ENCODE measurements at regions not wholly inside any gene's neighbourhood (a gene's known extent, or its start where the extent isn't known, plus 50 kb on each side); places are given as distances from the start of the nearest gene placed in this dataset.
"Not testable (repeated sequence)": the region's sequence is repeated elsewhere in the genome, so short reads cannot be mapped to it uniquely, and the experiment has no call there.

DNA sequence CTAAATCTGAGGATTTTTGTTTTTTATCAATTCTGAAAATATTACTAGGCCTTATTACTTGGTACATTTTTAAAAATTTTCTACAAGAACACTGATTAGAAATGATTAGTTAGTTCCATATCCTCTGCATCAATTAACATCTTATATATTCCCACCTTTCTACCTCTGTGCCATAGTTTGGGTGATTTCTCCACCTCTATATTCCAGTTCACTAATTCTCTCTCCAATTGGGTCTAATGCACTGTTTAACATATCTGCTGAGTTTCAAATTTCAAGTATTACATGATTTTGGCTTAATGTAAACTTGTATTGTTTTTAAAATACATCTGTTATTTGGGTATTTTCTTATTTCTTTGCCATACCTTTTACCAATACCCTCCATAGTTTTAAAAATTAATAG lies 705.7 kb upstream of the SALL3 start:
- DNase-seq (ENCODE audit: low spot score): no peak

GRCh38 chr18:78283425-78283824 lies 696.2 kb upstream of the SALL3 start:
- not testable (repeated sequence) for DNase-seq (ENCODE audit: low spot score)

- no peak for DNase-seq (ENCODE audit: low spot score)
Observed at GRCh38 chr18:78292618-78293380, 686.8 kb upstream of the SALL3 start.

GRCh38 chr18:78293540-78293939 lies 686.1 kb upstream of the SALL3 start:
- DNase-seq (ENCODE audit: low spot score): no peak

GRCh38 chr18:78293940-78294541 lies 685.6 kb upstream of the SALL3 start:
- DNase-seq (ENCODE audit: low spot score): no peak

- no peak for DNase-seq (ENCODE audit: low spot score)
Observed at GRCh38 chr18:78295262-78295661, 684.4 kb upstream of the SALL3 start.

- no peak for DNase-seq (ENCODE audit: low spot score)
Observed at GRCh38 chr18:78296166-78296565, 683.5 kb upstream of the SALL3 start.

- no peak for DNase-seq (ENCODE audit: low spot score)
Observed at GRCh38 chr18:78297048-78297447, 682.6 kb upstream of the SALL3 start.

DNA sequence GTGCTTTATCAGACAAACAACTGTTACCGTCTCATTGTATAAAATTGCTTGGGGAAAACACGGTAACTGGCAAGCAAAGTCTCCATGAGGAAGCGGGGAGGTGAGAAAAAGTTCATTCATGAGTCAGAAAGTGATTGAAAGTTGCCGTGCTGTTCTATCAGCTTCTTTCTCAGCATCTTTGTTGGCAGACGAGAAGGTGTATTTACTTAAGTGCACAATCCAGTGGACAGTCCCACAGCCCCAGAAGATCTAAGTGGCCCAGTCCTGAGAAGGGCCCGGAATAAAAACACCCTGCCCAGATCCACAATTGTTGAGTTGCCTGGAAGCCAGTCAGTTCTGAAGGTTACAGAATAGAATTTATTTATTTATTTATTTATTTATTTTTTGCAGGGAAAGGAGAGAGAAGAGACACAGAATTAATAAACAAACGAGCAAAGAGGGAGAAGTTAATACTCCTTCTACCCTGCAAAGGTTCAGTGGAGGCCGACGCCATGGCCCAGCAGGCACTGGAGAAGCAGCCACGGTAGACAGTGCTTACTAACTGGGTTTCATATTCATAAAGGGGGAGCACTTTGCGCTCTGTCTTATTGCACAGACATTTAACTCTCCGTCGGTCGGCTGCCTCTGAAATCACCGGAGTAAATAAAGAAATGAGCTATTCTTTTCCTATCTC lies 676.0 kb upstream of the SALL3 start:
- DNase-seq (ENCODE audit: low spot score): no peak

DNA sequence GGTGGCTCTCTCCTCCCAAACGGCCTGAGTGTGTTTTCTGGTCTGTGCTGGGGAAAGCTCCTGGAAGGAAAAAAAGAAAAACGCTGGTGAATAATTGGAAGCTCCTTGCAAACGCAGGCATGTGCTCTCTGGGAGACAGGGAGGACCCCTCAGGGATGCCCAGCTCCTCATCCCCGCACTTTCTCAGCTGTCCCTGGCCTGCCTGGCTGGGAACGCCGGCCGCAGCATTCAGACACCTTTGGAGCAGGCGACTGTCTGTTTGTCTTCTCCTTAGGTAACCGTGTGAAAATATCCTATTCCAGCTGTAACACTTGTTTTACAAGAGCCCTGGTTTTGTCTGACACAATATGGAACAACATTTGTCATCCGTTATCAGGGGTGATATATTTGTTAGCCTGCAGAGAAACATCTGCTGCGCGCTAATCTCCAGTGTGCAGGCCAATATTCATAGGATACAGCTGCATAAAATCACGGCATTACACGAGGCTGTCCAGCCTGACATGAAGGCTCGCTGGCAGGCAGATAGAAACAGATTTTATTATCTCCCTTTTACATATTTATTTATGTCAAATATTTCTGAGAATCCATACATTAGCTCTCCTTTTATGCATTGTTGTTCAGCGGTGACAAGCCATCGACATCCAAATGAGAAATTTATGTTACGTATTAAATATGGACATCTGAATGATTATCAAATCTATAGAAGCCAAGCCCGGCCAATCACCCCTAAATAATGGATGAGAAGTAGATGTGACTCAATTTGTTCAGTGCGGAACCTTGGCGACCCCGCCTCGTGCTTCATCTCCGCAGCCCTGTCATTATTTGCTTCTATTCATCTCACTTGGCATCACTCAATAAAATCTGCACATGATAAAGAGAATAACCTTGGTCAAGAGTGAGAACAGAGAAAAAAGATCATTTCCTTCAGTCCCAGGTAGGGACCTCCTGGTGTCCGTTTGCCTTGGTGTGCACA lies 675.1 kb upstream of the SALL3 start:
- DNase-seq (ENCODE audit: low spot score): no peak

DNA sequence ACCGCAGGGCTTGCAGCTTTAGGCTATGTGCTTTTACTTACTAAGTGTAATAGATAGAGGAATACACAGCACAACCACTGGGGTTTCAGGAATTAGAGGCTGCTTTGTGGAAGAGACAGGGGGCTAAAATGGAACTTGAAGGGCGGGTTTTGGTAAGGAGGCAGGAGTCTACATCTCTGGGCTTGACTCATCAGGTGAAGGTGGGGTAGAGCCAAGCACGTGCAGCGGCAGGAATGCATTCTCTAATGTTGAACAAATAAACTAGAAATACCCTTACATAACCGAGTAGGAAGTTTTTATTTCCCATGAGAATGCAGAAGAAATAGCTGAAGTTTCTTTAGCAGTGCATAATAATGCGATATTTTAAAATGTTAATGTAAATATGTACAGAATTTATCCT lies 673.8 kb upstream of the SALL3 start:
- DNase-seq (ENCODE audit: low spot score): no peak

DNA sequence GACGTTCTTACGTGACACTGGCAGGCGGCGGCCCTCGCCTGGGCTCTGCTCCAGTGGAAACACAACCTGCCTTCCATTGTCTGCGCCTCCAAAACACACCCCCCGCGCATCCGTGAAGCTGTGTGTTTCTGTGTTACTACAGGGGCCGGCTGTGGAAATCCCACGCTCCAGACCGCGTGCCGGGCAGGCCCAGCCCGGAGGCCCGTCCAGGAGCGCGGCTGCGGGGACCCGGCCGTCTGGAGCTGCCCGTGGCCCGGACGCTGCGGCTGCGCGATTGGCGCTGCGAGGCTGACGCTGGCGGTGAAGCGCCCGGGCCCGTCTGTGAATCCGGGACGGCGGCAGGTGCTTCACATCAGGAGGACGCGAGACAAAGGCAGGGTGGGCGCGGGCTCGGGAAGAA lies 670.3 kb upstream of the SALL3 start:
- DNase-seq (ENCODE audit: low spot score): no peak

- DNase-seq (ENCODE audit: low spot score): no peak
Observed at GRCh38 chr18:78309924-78310323, 669.7 kb upstream of the SALL3 start.

- no peak for DNase-seq (ENCODE audit: low spot score)
Observed at GRCh38 chr18:78319264-78319663, 660.4 kb upstream of the SALL3 start.

- DNase-seq (ENCODE audit: low spot score): no peak
Observed at GRCh38 chr18:78319961-78320360, 659.7 kb upstream of the SALL3 start.

GRCh38 chr18:78321402-78321801 lies 658.2 kb upstream of the SALL3 start:
- DNase-seq (ENCODE audit: low spot score): no peak

- DNase-seq (ENCODE audit: low spot score): no peak
Observed at GRCh38 chr18:78323453-78324197, 656.0 kb upstream of the SALL3 start.

GRCh38 chr18:78327643-78328042 lies 652.0 kb upstream of the SALL3 start:
- no peak for DNase-seq (ENCODE audit: low spot score)

DNA sequence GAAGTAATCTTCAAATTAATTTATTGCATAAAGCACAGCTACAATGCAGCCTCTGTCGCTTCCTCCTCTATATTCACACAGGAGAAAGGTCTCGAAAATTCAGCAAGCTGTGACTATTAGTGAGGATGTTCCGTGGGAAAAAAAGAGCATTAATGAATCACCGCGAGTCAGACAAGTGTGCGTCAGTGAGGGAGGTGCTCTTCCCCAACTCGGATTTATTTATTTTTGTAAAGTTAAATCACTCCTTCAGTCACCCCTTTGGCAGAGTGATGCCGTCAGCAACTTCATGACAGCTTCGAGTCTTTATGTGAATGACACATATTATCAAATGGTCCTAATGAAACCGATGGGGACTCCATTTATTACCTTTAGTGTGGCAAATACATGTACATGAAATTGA lies 648.9 kb upstream of the SALL3 start:
- no peak for DNase-seq (ENCODE audit: low spot score)

DNA sequence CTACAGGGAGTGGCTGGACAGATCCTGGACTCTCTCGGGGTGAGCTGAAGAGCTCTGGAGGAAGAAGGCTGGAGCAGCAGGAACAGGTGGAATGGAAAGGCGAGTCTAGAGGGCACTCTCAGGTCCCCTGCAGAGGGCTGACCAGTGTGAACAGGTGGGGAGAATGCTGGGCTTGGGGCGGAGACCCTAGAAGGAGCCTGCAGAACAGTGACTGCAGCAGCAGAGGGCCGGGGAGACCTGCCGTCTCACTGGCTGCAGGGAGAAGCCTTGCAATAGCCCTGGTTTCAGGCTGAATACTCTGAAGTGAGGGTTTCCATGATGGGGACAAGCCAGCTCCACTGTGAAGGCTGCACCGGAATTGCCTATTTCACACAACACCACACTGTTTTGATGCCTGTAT lies 626.7 kb upstream of the SALL3 start:
- no peak for DNase-seq (ENCODE audit: low spot score)

DNA sequence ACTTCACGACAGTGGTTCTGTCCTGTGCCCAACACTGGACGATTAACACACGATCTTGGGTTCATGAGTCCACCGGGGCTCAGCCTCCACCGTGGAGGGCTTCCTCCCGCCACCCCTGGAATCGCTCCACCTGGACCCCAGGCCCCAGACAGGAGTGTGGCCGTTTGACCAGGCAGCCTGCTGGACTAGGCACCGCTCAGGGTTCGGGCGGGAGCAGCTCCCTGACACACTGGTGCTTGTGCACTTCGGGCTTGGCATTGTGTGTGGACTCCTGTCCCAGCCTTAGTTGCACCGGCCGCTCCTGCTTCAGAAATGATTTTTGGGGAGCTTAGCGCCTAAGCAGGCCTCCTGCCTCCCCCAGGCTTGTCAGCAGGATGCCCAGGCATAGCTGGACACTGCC lies 617.4 kb upstream of the SALL3 start:
- no peak for DNase-seq (ENCODE audit: low spot score)

Data from germinal center (tissue), 1 donor.